DND-41 (cell line): ENCODE measurements at regions not wholly inside any gene's neighbourhood (a gene's known extent, or its start where the extent isn't known, plus 50 kb on each side); places are given as distances from the start of the nearest gene placed in this dataset.

Experiments
- ATAC-seq: fragments of 200-7000 bp; cut with Tn5 transposase; 3 replicates; pipeline ENCODE4 v1.9.1; 2021; ENCODE audit warnings: low read depth; ENCODE audit not compliant: insufficient read depth
- DNase-seq: peaks from one replicate; pipeline ENCODE4 v3.0.0-alpha.2; 2020
- H2AFZ ChIP-seq: 2 replicates; pipeline ENCODE4 v1.6.0; 2012; ENCODE audit warnings: low read depth, low read length
- H3K27ac ChIP-seq: 2 replicates; pipeline ENCODE4 v1.5.1; 2012; ENCODE audit warnings: low read length, inconsistent platforms
- H3K27me3 ChIP-seq: fragments of 200-600 bp; sonication (generic); 2 replicates; pipeline ENCODE4 v1.6.0; 2012; ENCODE audit warnings: low read length, mild to moderate bottlenecking, inconsistent platforms; ENCODE audit not compliant: insufficient read depth, poor library complexity
- H3K36me3 ChIP-seq: 2 replicates; pipeline ENCODE4 v1.5.1; 2012; ENCODE audit warnings: low read length, inconsistent platforms; ENCODE audit not compliant: insufficient read depth
- H3K4me1 ChIP-seq: 2 replicates; pipeline ENCODE4 v1.5.1; 2012; ENCODE audit warnings: mild to moderate bottlenecking, low read length; ENCODE audit not compliant: insufficient read depth
- H3K4me2 ChIP-seq: 2 replicates; pipeline ENCODE4 v1.6.0; 2012; ENCODE audit warnings: mild to moderate bottlenecking, moderate library complexity, low read length, inconsistent platforms; ENCODE audit not compliant: insufficient read depth
- H3K4me3 ChIP-seq, 2 experiments: fragments of 200-600 bp in 1 of 2; shearing (Covaris generic) in 1 of 2; 2 replicates each; pipeline ENCODE4 v1.5.1; 2012 to 2016; ENCODE audit warnings: inconsistent platforms in 2 of 2, low read length in 2 of 2, mild to moderate bottlenecking in 2 of 2, low read depth in 1 of 2, moderate library complexity in 1 of 2
- H3K79me2 ChIP-seq: 2 replicates; pipeline ENCODE4 v1.6.0; 2012; ENCODE audit warnings: low read length, inconsistent platforms; ENCODE audit not compliant: insufficient read depth
- H3K9ac ChIP-seq: 2 replicates; pipeline ENCODE4 v1.6.0; 2012; ENCODE audit warnings: low read depth, mild to moderate bottlenecking, inconsistent platforms, low read length, moderate library complexity
- H3K9me3 ChIP-seq: 2 replicates; pipeline ENCODE4 v1.5.1; 2012; ENCODE audit warnings: low read length, moderate library complexity, mild to moderate bottlenecking, inconsistent platforms; ENCODE audit not compliant: insufficient read depth, severe bottlenecking
- H4K20me1 ChIP-seq: 2 replicates; pipeline ENCODE4 v1.6.0; 2012; ENCODE audit warnings: low read length; ENCODE audit not compliant: insufficient read depth
- EZH2 ChIP-seq: IDR thresholded peaks from 3 replicates; pipeline ENCODE4 v1.6.1; 2012; ENCODE audit warnings: borderline replicate concordance, low read depth, mild to moderate bottlenecking, moderate library complexity, low read length, inconsistent platforms; ENCODE audit not compliant: severe bottlenecking
- TF ChIP-seq, protein P1 (sequence below): IDR thresholded peaks from 2 replicates; pipeline ENCODE4 v1.5.1; 2012; ENCODE audit warnings: borderline replicate concordance, low read length, moderate library complexity, mild to moderate bottlenecking; ENCODE audit not compliant: poor library complexity, severe bottlenecking; ENCODE audit errors: extremely low read depth

DNA sequence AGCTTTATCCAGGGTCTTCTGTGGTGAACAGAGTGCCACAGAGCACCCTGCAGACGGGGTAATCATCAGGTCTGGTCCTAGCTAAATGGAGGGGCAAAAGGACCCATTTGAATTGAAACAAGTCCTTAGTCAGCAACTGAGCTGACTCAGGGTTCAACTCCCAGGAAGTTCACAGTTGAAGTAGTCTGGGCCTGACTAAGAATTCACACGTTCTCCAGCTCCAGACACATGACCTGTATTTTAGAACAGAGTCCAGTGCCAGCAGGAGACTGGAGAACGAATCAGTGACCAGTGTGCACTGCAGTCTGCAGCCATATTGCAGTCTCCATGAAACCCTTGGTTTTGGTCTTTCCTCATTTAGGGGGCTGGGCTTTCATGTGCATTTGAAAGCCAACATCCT lies 85.2 kb downstream of the ELOVL4 start:
- TF ChIP-seq EZH2 = no peak
- TF ChIP-seq, protein P1, sequence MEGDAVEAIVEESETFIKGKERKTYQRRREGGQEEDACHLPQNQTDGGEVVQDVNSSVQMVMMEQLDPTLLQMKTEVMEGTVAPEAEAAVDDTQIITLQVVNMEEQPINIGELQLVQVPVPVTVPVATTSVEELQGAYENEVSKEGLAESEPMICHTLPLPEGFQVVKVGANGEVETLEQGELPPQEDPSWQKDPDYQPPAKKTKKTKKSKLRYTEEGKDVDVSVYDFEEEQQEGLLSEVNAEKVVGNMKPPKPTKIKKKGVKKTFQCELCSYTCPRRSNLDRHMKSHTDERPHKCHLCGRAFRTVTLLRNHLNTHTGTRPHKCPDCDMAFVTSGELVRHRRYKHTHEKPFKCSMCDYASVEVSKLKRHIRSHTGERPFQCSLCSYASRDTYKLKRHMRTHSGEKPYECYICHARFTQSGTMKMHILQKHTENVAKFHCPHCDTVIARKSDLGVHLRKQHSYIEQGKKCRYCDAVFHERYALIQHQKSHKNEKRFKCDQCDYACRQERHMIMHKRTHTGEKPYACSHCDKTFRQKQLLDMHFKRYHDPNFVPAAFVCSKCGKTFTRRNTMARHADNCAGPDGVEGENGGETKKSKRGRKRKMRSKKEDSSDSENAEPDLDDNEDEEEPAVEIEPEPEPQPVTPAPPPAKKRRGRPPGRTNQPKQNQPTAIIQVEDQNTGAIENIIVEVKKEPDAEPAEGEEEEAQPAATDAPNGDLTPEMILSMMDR = no peak
- no peaks in the 10 kb centered on the region for H3K4me1 ChIP-seq
- H3K4me2 ChIP-seq = no peak overlapping the region
- no peak overlapping the region for H3K27ac ChIP-seq
- no peak for DNase-seq
- H3K79me2 ChIP-seq = no peaks in the 10 kb centered on the region
- H4K20me1 ChIP-seq = no peaks in the 10 kb centered on the region
- H3K27me3 ChIP-seq = no peaks in the 10 kb centered on the region
- no peaks in the 10 kb centered on the region for H3K36me3 ChIP-seq
- no peak overlapping the region for H2AFZ ChIP-seq
- ATAC-seq = no peak
- H3K9me3 ChIP-seq = no peaks in the 10 kb centered on the region
- no peak overlapping the region for H3K9ac ChIP-seq
- no peak overlapping the region for H3K4me3 ChIP-seq

DNA sequence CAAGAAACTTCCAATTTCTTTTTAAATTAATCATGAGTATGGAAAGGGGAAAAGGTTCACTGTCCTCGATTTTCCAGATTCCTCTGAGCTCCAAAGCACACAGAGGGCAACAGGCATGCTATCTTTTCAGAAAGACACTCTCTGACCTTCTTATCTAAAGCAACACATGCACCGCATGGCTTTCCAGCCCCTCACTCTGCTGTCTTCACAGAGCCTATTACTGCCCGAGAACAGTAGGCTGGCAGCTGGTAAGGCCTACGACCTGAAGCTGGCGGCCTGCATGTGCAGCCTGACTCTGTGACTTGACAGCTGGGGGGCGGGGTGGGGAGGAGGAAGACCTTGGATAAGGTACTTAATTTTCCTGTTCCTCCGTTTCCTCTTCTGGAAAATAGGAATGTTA lies 86.3 kb downstream of the ELOVL4 start:
- no peaks in the 10 kb centered on the region for H3K4me1 ChIP-seq
- H3K79me2 ChIP-seq = no peaks in the 10 kb centered on the region
- H3K9ac ChIP-seq = no peak overlapping the region
- no peaks in the 10 kb centered on the region for H3K27me3 ChIP-seq
- no peak for ATAC-seq
- H4K20me1 ChIP-seq = no peaks in the 10 kb centered on the region
- H3K4me2 ChIP-seq = no peak overlapping the region
- no peak overlapping the region for H3K27ac ChIP-seq
- H3K4me3 ChIP-seq = no peak overlapping the region
- no peaks in the 10 kb centered on the region for H3K36me3 ChIP-seq
- no peak for DNase-seq
- no peak for TF ChIP-seq EZH2
- TF ChIP-seq, protein P1 = no peak
- H2AFZ ChIP-seq = no peak overlapping the region
- H3K9me3 ChIP-seq = no peaks in the 10 kb centered on the region

DNA sequence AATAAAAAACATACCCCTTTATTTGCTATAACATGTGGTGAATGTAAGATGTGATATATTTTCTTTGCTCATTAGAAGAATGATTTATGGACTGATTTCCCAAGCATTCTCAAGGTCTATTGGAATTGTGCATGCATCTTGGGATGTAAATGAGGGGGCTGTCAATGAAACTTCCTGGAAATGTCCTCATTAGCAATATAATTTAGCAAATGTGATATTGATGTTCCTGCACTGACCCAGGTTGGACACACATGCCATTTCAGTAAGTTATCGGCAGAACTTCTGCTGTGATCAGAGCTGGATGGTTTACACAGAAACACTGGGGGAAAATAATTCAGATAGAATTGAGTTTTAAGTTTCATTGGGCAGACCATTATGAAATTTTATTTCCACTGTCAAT lies 99.9 kb downstream of the ELOVL4 start:
- no peaks in the 10 kb centered on the region for H3K79me2 ChIP-seq
- H3K36me3 ChIP-seq = no peaks in the 10 kb centered on the region
- H2AFZ ChIP-seq = no peak overlapping the region
- no peak overlapping the region for H3K27ac ChIP-seq
- no peak overlapping the region for H3K4me2 ChIP-seq
- H3K4me1 ChIP-seq = no peaks in the 10 kb centered on the region
- no peaks in the 10 kb centered on the region for H3K9me3 ChIP-seq
- no peaks in the 10 kb centered on the region for H4K20me1 ChIP-seq
- DNase-seq (no peak), ATAC-seq (no peak)
- TF ChIP-seq EZH2 = no peak
- TF ChIP-seq, protein P1 = no peak
- no peak overlapping the region for H3K9ac ChIP-seq
- no peaks in the 10 kb centered on the region for H3K27me3 ChIP-seq
- no peak overlapping the region for H3K4me3 ChIP-seq

DNA sequence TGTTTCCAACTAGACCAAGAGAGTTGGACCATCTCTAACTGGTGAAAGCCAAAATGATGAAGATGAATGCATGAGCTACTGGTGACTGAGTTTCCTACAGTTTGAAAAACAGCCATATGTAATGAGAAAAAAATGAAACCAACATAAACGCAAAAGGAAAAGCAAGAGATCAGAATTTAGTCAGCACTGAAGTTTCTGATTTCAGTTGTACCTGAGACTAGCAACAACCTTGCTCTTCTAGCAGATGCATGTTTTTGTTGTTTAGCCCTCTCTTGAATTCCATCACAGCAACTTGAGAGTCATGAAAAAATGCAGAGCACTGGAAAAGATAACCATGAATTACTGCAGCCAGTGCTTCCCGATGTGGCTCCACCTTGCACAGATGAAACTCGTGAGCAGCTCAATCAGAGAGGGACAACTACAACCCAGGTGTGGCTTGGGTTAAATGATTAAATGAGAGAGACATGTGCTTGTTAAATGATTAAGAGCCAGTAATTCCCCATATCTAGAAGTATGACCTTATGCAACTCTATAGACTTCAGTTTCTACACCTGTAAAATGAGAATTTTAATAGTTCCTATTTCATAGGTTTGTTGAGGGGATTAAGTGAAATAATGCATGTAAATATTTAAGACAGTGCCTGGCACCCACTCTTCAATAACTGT lies 104.8 kb downstream of the ELOVL4 start:
- H3K27ac ChIP-seq = no peak overlapping the region
- no peaks in the 10 kb centered on the region for H4K20me1 ChIP-seq
- ATAC-seq = no peak
- no peaks in the 10 kb centered on the region for H3K79me2 ChIP-seq
- no peak overlapping the region for H3K9ac ChIP-seq
- no peak overlapping the region for H3K4me2 ChIP-seq
- no peak for TF ChIP-seq EZH2
- TF ChIP-seq, protein P1 = no peak
- no peak overlapping the region for H2AFZ ChIP-seq
- H3K9me3 ChIP-seq = no peaks in the 10 kb centered on the region
- H3K4me3 ChIP-seq = no peak overlapping the region
- no peaks in the 10 kb centered on the region for H3K4me1 ChIP-seq
- no peak for DNase-seq
- no peaks in the 10 kb centered on the region for H3K27me3 ChIP-seq
- no peaks in the 10 kb centered on the region for H3K36me3 ChIP-seq
